ENCODE measurements at regions not wholly inside any gene's neighbourhood (a gene's known extent, or its start where the extent isn't known, plus 50 kb on each side); places are given as distances from the start of the nearest gene placed in this dataset.

DNA sequence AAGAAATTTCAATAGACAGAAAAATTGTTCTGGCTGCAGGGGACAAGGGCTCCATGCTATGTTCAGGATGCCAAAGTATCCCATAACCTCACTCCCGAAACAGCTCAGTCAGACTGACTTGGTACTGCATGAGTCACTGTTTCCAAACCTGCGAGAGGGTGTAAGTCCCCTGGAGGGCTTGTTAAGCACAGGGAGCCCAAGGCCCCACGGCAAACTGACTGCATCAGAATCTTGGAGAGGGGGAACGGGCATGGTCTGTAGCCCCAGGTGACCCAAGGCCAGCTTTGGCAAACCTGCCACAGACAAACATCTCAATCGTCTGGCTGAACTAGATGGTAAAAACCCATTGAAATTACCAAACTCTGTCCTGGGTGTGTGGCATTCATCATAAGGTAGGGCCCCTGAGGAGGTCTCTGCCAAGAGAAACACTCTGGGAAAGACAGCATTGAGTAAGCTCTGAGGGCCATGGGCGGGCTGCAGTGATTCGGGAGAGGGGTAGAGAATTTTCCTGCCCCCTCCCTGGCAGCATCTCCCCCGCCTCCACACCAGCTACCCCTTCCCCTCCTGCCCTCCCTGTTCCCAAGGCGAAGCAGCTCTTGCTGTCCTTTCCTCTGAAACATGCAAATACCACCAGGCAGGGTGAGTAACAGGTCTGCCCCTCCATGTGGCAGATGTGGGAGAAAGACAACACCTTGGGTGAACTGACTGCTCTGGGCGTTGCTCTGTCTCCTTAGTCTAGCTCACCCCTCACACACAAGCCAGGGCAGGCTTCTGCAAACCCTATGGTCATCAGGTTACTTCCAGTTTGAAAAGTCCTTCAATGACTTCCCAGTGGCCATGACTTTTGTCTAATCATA lies 274.7 kb upstream of the SIX2 start:
- WGBS, 2 donors: 31 to 68% methylated on average over 4 to 8 of the region's 10 CpGs
- no peaks in the 10 kb centered on the region for H3K36me3 ChIP-seq
- intact Hi-C loops (cut with DNase I): no loop called here

DNA sequence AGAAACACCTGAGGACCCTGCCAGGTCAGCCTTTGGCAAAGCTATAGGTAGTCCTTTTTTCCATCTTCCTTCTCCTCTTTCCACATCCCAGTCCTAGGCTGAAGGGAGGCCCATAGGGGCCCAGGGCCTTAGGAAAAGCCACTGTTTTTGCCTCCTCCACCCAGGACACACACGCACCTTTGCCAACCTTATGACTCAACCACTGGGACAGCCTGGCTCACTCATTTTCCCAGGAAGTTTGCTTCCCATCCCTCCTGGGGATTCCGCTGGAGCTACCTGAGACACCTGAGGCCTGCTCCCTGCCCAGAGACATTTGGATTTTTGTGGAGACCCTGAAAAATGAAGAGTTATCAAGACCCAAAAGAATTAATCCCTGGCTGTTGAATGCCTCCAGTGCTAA lies 273.4 kb upstream of the SIX2 start:
- no peak for DNase-seq
- intact Hi-C loops (cut with DNase I): no loop called here
- no peak overlapping the region for H3K4me3 ChIP-seq
- H3K9me3 ChIP-seq: no peaks in the 10 kb centered on the region
- no peaks in the 10 kb centered on the region for H3K4me1 ChIP-seq
- no peak for TF ChIP-seq POLR2A (IDR thresholded peaks at IDR 0.05)
- TF ChIP-seq, protein P1, sequence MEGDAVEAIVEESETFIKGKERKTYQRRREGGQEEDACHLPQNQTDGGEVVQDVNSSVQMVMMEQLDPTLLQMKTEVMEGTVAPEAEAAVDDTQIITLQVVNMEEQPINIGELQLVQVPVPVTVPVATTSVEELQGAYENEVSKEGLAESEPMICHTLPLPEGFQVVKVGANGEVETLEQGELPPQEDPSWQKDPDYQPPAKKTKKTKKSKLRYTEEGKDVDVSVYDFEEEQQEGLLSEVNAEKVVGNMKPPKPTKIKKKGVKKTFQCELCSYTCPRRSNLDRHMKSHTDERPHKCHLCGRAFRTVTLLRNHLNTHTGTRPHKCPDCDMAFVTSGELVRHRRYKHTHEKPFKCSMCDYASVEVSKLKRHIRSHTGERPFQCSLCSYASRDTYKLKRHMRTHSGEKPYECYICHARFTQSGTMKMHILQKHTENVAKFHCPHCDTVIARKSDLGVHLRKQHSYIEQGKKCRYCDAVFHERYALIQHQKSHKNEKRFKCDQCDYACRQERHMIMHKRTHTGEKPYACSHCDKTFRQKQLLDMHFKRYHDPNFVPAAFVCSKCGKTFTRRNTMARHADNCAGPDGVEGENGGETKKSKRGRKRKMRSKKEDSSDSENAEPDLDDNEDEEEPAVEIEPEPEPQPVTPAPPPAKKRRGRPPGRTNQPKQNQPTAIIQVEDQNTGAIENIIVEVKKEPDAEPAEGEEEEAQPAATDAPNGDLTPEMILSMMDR (IDR thresholded peaks at IDR 0.05): no peak
- no peak overlapping the region for H3K27ac ChIP-seq
- 64 to 78% methylated on average over 1 to 2 of the region's 2 CpGs for WGBS, 2 donors
- peaks cover 0 to 39% (median 0%) of the 10 kb centered on the region in 4 donors for H3K27me3 ChIP-seq
- no peaks in the 10 kb centered on the region for H3K36me3 ChIP-seq

More for the DNA sequence above, 274.7 kb upstream of the SIX2 start:
- TF ChIP-seq, protein P1 (IDR thresholded peaks at IDR 0.05): no peak
- TF ChIP-seq POLR2A (IDR thresholded peaks at IDR 0.05): no peak
- Histone ChIP-seq H3K4me3 (no peak overlapping the region), H3K27ac (no peak overlapping the region), H3K4me1 (no peaks in the 10 kb centered on the region), H3K27me3 (peaks cover 0 to 39% (median 0%) of the 10 kb centered on the region in 4 donors), H3K9me3 (no peaks in the 10 kb centered on the region)
- no peak for DNase-seq

DNA sequence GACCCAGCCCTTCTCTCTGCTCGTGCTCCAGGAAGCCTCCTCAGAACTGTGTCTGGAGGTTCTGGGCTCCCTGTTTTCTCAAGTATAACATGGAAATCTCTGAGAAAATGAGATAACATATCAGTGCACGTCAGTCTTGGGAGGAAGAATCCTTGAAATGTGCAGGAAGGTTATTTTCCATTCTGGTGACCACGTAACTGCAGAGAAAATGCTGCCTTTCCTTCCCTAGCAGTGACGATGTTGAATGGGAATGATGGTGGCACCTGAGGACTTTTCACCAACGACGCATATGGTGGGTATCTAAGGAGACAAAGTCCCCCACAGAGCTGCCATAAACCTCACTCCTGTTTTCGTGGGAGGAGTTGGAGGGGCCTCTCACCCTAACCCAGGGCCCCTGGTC lies 272.1 kb upstream of the SIX2 start:
- Histone ChIP-seq H3K4me1 (no peaks in the 10 kb centered on the region), H3K36me3 (no peaks in the 10 kb centered on the region), H3K27ac (no peak overlapping the region), H3K27me3 (peaks cover 0 to 33% (median 0%) of the 10 kb centered on the region in 4 donors), H3K4me3 (no peak overlapping the region), H3K9me3 (no peaks in the 10 kb centered on the region)
- intact Hi-C loops (cut with DNase I): no loop called here
- no peak for DNase-seq
- TF ChIP-seq, protein P1 (IDR thresholded peaks at IDR 0.05): no peak
- no peak for TF ChIP-seq POLR2A (IDR thresholded peaks at IDR 0.05)
- WGBS, 2 donors: 73 to 78% methylated on average over 6 to 7 of the region's 7 CpGs

DNA sequence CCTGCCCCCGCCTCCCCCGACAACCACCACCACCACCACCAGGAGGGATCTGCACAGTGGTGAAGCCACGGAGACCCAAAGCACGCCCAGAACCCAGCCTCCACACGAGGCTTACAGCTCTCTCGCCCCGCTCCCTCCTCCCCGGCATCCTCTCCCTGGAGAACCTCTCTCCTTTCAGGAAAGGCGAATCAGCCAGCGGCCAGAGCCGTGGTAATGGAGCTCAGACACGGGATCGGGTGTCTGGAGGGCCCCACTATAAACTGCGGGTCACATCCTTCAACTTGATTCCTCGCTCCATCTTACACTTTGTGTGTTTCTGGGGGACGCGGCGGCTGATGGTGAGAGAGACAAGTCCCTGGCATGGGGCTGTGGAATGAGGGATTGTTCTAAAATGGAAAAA lies 271.5 kb upstream of the SIX2 start:
- Histone ChIP-seq H3K27me3 (peaks cover 0 to 33% (median 0%) of the 10 kb centered on the region in 4 donors), H3K27ac (no peak overlapping the region), H3K4me3 (no peak overlapping the region), H3K36me3 (no peaks in the 10 kb centered on the region), H3K9me3 (no peaks in the 10 kb centered on the region), H3K4me1 (no peaks in the 10 kb centered on the region)
- WGBS, 2 donors: 83 to 92% methylated on average over 13 to 16 of the region's 18 CpGs
- DNase-seq: no peak
- TF ChIP-seq, protein P1 (IDR thresholded peaks at IDR 0.05): no peak
- TF ChIP-seq POLR2A (IDR thresholded peaks at IDR 0.05): no peak
- intact Hi-C loops (cut with DNase I): no loop called here

DNA sequence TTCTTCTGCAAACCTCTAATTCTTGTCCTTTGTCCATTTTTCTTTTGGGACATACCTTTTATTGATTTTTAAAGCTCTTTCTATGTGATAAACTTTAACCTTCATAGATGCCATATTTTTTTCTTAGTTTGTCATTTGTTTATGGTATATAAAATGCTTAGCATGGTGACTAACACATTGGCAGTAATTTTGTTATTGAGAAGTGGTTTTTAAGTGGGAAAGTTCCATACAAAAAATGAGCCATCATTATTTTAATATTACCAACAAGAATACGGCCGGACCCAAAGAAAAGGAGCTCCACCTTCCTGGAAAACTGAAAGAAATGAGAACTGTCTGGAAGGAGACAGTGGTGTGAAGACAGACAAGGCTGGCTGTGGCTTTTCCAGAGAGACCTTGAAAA lies 270.1 kb upstream of the SIX2 start:
- Histone ChIP-seq H3K27ac (no peak overlapping the region), H3K4me1 (no peaks in the 10 kb centered on the region), H3K27me3 (peaks cover 0 to 29% (median 0%) of the 10 kb centered on the region in 4 donors), H3K9me3 (no peaks in the 10 kb centered on the region), H3K4me3 (no peak overlapping the region), H3K36me3 (no peaks in the 10 kb centered on the region)
- 85 to 91% methylated on average over 2 of the region's 2 CpGs for WGBS, 2 donors
- intact Hi-C loops (cut with DNase I): no loop called here
- TF ChIP-seq POLR2A (IDR thresholded peaks at IDR 0.05): no peak
- TF ChIP-seq, protein P1 (IDR thresholded peaks at IDR 0.05): no peak
- DNase-seq: no peak

Data from esophagus squamous epithelium (tissue), 5 donors.